GM12891 (cell line): ENCODE measurements at regions not wholly inside any gene's neighbourhood (a gene's known extent, or its start where the extent isn't known, plus 50 kb on each side); places are given as distances from the start of the nearest gene placed in this dataset.

Experiments used
- PAX5 ChIP-seq: IDR thresholded peaks from 2 replicates; pipeline ENCODE4 v1.6.1; 2011; ENCODE audit warnings: low read length, moderate library complexity, mild to moderate bottlenecking; ENCODE audit not compliant: insufficient read depth, severe bottlenecking
- POLR2A ChIP-seq: IDR thresholded peaks from 2 replicates; pipeline ENCODE4 v1.6.1; 2011; ENCODE audit warnings: low read depth, low read length, control low read depth
- POLR2AphosphoS5 ChIP-seq: IDR thresholded peaks from 2 replicates; pipeline ENCODE4 v1.6.1; 2011; ENCODE audit warnings: low read depth, low read length, control low read depth
- POU2F2 ChIP-seq: IDR thresholded peaks from 2 replicates; pipeline ENCODE4 v1.6.1; 2011; ENCODE audit warnings: low read depth, mild to moderate bottlenecking, control low read depth, low read length, moderate library complexity
- SPI1 ChIP-seq: IDR thresholded peaks from 2 replicates; pipeline ENCODE4 v1.6.1; 2011; ENCODE audit warnings: low read depth, low read length, control low read depth
- TAF1 ChIP-seq: IDR thresholded peaks from 2 replicates; pipeline ENCODE4 v1.6.1; 2011; ENCODE audit warnings: low read depth, low read length, control low read depth

- no peak for TF ChIP-seq POLR2A
- TF ChIP-seq TAF1 = no peak
- no peak for TF ChIP-seq POLR2AphosphoS5
- TF ChIP-seq SPI1 = no peak
- no peak for TF ChIP-seq PAX5
- no peak for TF ChIP-seq POU2F2
These were observed 351.6 kb downstream of the MYCN start for GRCh38 chr2:16291731-16292550.
